ENCODE measurements at regions not wholly inside any gene's neighbourhood (a gene's known extent, or its start where the extent isn't known, plus 50 kb on each side); places are given as distances from the start of the nearest gene placed in this dataset.

DNA sequence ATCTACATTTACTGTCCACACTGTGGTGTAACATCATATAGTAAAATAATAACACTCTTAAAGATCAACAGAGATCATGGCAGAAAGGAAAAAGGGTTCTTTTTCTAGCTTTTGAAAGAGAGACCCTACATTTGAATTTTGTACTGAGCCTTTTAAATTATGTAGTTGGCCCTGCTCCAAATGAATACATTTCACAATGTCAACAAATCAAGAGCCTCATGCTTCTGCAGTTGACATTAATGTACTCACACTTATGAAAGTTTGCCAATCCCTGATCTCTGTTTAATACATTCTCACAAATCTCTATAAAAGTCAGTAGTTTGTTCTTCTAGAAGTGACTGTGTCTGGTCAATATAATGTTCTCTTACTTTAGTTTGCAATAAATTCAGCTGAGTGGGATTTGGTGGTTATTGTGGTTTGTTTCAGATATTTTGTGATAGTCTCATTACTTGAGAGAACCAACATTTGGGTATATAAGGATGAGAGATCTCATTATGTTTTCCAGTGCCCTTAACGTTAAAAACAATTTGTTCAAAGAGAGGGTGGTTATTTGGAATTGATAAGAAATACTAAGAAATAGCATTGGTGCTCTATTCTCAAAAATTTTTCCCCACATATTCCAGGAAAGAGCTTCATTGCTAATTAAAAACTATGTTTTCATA lies 277.8 kb upstream of the FTMT start:
- no peaks in the 10 kb centered on the region for H3K27me3 ChIP-seq (ENCODE audit: insufficient read depth, low read length)
- ChIA-PET CTCF (no interaction called here), POLR2A (no interaction called here), RAD21 (ENCODE audit: low non-redundant PET in 1 of 2, low total read pairs in 2 of 2, uncharacterized antibody in 2 of 2, unreplicated experiment in 2 of 2) (no interaction called here)
- H3K4me3 ChIP-seq (replicated peaks in 1 of 2; ENCODE audit: low read depth in 1 of 2, low read length in 2 of 2): no peak overlapping the region
- H3K4me1 ChIP-seq (ENCODE audit: control insufficient read depth in 1 of 2, insufficient read depth in 2 of 2, low read length in 2 of 2): no peaks in the 10 kb centered on the region
- no peak overlapping the region for H2AFZ ChIP-seq (ENCODE audit: low read depth, low read length, poor library complexity, severe bottlenecking)
- no peaks in the 10 kb centered on the region for H3K36me3 ChIP-seq (ENCODE audit: control insufficient read depth in 1 of 2, insufficient read depth in 2 of 2, low read length in 2 of 2)
- DNase-seq (ENCODE audit: low read depth, low spot score) (no peak), ATAC-seq (no peak)
- H3K79me2 ChIP-seq (ENCODE audit: insufficient read depth, low read length): no peaks in the 10 kb centered on the region
- no peak overlapping the region for H3K9ac ChIP-seq (ENCODE audit: low read length)
- no peak overlapping the region for H3K4me2 ChIP-seq (ENCODE audit: low read length)
- no TSS peak for BruUV-seq (replicated peaks)
- intact Hi-C loops (cut with micrococcal nuclease): no loop called here
- H3K9me2 ChIP-seq (ENCODE audit: insufficient read depth): 0 out of 2 replicates have a peak, but pooled peaks cover 6% of the 10 kb centered on the region
- TF ChIP-seq, protein P1, sequence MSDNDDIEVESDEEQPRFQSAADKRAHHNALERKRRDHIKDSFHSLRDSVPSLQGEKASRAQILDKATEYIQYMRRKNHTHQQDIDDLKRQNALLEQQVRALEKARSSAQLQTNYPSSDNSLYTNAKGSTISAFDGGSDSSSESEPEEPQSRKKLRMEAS (IDR thresholded peaks at IDR 0.05): no peak
- TF ChIP-seq, protein P2, sequence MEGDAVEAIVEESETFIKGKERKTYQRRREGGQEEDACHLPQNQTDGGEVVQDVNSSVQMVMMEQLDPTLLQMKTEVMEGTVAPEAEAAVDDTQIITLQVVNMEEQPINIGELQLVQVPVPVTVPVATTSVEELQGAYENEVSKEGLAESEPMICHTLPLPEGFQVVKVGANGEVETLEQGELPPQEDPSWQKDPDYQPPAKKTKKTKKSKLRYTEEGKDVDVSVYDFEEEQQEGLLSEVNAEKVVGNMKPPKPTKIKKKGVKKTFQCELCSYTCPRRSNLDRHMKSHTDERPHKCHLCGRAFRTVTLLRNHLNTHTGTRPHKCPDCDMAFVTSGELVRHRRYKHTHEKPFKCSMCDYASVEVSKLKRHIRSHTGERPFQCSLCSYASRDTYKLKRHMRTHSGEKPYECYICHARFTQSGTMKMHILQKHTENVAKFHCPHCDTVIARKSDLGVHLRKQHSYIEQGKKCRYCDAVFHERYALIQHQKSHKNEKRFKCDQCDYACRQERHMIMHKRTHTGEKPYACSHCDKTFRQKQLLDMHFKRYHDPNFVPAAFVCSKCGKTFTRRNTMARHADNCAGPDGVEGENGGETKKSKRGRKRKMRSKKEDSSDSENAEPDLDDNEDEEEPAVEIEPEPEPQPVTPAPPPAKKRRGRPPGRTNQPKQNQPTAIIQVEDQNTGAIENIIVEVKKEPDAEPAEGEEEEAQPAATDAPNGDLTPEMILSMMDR (IDR thresholded peaks at IDR 0.05 in 2 of 3, conservative IDR thresholded peaks at IDR 0.05 in 1 of 3; ENCODE audit: borderline replicate concordance in 1 of 3, insufficient read depth in 1 of 3, low read depth in 2 of 3, low read length in 2 of 3): no peak
- TF ChIP-seq JUND (IDR thresholded peaks at IDR 0.05) (no peak), TCF7L2 (IDR thresholded peaks at IDR 0.05; ENCODE audit: borderline replicate concordance, extremely low read depth, insufficient read depth, insufficient read length) (no peak), ZFX (IDR thresholded peaks at IDR 0.05) (no peak), CEBPB (IDR thresholded peaks at IDR 0.05; ENCODE audit: low read depth) (no peak), SIN3A (IDR thresholded peaks at IDR 0.05; ENCODE audit: low read depth) (no peak), POLR2AphosphoS5 (IDR thresholded peaks at IDR 0.05; ENCODE audit: low read depth, low read length) (no peak), EGR1 (IDR thresholded peaks at IDR 0.05; ENCODE audit: low read depth) (no peak), ZNF274 (IDR thresholded peaks at IDR 0.05; ENCODE audit: low read depth, low read length) (no peak), POLR2A (IDR thresholded peaks at IDR 0.05; ENCODE audit: borderline replicate concordance, extremely low read depth, insufficient read depth, insufficient read length) (no peak), EZH2phosphoT487 (IDR thresholded peaks at IDR 0.05; ENCODE audit: borderline replicate concordance) (no peak), SRF (IDR thresholded peaks at IDR 0.05; ENCODE audit: low read depth) (no peak), SP1 (IDR thresholded peaks at IDR 0.05; ENCODE audit: low read depth) (no peak), RAD21 (IDR thresholded peaks at IDR 0.05; ENCODE audit: low read depth) (no peak), EZH2 (IDR thresholded peaks at IDR 0.05) (no peak)
- TF ChIP-seq, protein P3, sequence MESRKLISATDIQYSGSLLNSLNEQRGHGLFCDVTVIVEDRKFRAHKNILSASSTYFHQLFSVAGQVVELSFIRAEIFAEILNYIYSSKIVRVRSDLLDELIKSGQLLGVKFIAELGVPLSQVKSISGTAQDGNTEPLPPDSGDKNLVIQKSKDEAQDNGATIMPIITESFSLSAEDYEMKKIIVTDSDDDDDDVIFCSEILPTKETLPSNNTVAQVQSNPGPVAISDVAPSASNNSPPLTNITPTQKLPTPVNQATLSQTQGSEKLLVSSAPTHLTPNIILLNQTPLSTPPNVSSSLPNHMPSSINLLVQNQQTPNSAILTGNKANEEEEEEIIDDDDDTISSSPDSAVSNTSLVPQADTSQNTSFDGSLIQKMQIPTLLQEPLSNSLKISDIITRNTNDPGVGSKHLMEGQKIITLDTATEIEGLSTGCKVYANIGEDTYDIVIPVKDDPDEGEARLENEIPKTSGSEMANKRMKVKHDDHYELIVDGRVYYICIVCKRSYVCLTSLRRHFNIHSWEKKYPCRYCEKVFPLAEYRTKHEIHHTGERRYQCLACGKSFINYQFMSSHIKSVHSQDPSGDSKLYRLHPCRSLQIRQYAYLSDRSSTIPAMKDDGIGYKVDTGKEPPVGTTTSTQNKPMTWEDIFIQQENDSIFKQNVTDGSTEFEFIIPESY (IDR thresholded peaks at IDR 0.05; ENCODE audit: extremely low read depth, insufficient replicate concordance, low read length): no peak
- TF ChIP-seq, protein P4, sequence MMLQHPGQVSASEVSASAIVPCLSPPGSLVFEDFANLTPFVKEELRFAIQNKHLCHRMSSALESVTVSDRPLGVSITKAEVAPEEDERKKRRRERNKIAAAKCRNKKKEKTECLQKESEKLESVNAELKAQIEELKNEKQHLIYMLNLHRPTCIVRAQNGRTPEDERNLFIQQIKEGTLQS (IDR thresholded peaks at IDR 0.05): no peak
- H3K27ac ChIP-seq (ENCODE audit: low read depth, low read length): no peak overlapping the region
- no peaks in the 10 kb centered on the region for H3K9me3 ChIP-seq (ENCODE audit: control insufficient read depth in 1 of 2, insufficient read depth in 1 of 2, low read depth in 1 of 2, low read length in 2 of 2)
- H4K20me1 ChIP-seq (ENCODE audit: insufficient read depth): no peaks in the 10 kb centered on the region

Data from HCT116 (cell line).